ENCODE measurements at regions not wholly inside any gene's neighbourhood (a gene's known extent, or its start where the extent isn't known, plus 50 kb on each side); places are given as distances from the start of the nearest gene placed in this dataset.

DNA sequence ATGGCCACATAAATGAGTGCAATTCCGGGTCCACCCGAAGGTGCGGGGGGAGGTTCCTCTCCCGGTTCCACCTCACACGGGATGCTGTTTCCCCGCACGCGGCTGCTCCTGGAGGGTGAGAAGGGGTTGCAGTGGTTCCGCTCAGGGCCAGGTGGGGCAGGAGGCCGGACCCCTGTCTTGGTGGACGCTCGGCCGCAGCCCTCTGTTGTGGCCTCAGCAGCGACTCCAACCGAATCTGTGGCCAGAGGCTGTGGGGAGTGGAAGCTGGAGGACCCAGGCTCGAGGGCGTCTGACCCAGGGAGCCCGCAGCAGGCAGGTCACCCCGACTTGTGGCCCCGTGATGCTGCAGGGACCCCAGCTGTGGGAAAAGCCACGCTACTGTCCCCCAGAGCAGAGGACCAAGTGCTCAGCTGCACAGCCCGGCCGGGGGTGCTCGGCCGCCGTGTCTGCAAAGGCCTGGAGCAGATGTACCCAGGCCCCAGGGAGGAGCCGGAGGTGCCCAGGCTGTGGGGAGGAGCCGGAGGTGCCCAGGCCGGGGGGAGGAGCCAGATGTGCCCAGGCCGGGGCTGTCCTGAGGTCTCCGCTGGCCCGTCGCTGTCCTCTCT lies 83.9 kb downstream of the RTP5 start:
- Mint-ChIP-seq H3K4me1 (peaks cover 6 to 8% (median 8%) of the 10 kb centered on the region in 3 donors), H3K4me3 (no peak overlapping the region), H3K27ac (no peak overlapping the region), H3K36me3 (peaks cover 16% of the 10 kb centered on the region), H3K9me3 (no peaks in the 10 kb centered on the region), H3K27me3 (no peaks in the 10 kb centered on the region)
- WGBS (ENCODE audit: insufficient coverage), result 94% methylated on average over 33 of the region's 33 CpGs
- POLR2A ChIA-PET, result no interaction called here
- Histone ChIP-seq H3K4me3 (ENCODE audit: control insufficient read depth in 1 of 2, extremely low read depth in 1 of 2, low read length in 1 of 2) (no peak overlapping the region), H3K9me3 (no peaks in the 10 kb centered on the region), H3K4me1 (ENCODE audit: control insufficient read depth in 1 of 2, extremely low read depth in 1 of 2, insufficient read depth in 2 of 2, low read length in 2 of 2) (peaks cover 0 to 8% of the 10 kb centered on the region in 2 experiments), H3K36me3 (ENCODE audit: control insufficient read depth in 2 of 2, extremely low read depth in 1 of 2, insufficient read depth in 1 of 2, low read length in 1 of 2) (peaks cover 0 to 4% of the 10 kb centered on the region in 2 donors), H3K27ac (ENCODE audit: low read length) (no peak overlapping the region), H3K27me3 (replicated peaks in 1 of 2; ENCODE audit: control insufficient read depth in 2 of 2, extremely low read depth in 1 of 2, insufficient read depth in 2 of 2, low read length in 1 of 2) (no peaks in the 10 kb centered on the region)
- CTCF ChIA-PET, result no interaction called here
- DNase-seq (no peak), ATAC-seq (replicated peaks in 1 of 4) (no peak)

DNA sequence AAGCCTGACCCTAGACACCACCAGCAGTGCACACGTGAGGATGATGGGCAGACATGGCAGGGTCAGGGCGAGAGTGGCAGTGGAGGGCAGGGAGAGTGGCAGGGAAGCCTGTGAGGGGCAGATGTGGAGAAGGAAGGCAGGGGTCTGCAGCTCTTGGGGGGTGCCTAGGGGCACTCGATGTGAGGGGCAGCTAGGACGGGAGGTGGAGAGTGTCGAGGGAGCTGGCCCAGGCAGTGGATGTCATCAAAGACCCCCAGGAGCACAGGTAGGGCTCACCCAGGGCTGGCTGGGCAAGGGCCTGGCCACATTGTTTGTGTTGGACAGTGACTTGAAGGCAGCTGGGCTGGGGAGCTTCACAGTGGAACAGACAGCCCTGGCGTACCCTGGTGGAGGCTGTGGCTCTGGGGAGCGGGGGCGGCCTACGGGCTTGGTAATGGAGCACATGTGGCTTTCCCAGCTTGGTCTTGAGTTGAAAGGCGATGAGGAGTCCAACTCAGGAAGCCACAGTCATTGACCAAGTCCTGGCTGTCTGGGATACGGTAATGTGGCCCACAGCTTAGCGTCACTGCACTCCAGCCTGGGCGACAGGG lies 87.1 kb downstream of the RTP5 start:
- Histone ChIP-seq H3K4me1 (ENCODE audit: control insufficient read depth in 1 of 2, extremely low read depth in 1 of 2, insufficient read depth in 2 of 2, low read length in 2 of 2) (no peaks in the 10 kb centered on the region), H3K27me3 (replicated peaks in 1 of 2; ENCODE audit: control insufficient read depth in 2 of 2, extremely low read depth in 1 of 2, insufficient read depth in 2 of 2, low read length in 1 of 2) (no peaks in the 10 kb centered on the region), H3K36me3 (ENCODE audit: control insufficient read depth in 2 of 2, extremely low read depth in 1 of 2, insufficient read depth in 1 of 2, low read length in 1 of 2) (peaks cover 4 to 5% of the 10 kb centered on the region in 2 donors), H3K9me3 (no peaks in the 10 kb centered on the region), H3K4me3 (ENCODE audit: control insufficient read depth in 1 of 2, extremely low read depth in 1 of 2, low read length in 1 of 2) (no peak overlapping the region), H3K27ac (ENCODE audit: low read length) (no peak overlapping the region)
- no peak for ATAC-seq (replicated peaks in 1 of 4)
- no peaks in the 10 kb centered on the region for H3K9me3 Mint-ChIP-seq
- whole genome bisulfite sequencing (ENCODE audit: insufficient coverage), result 91% methylated on average over 13 of the region's 13 CpGs
- POLR2A ChIA-PET, result no interaction called here
- no peak for DNase-seq
- no peaks in the 10 kb centered on the region for H3K27me3 Mint-ChIP-seq
- no peak overlapping the region for H3K27ac Mint-ChIP-seq
- H3K4me1 Mint-ChIP-seq, result peaks cover 0 to 2% (median 0%) of the 10 kb centered on the region in 3 donors
- H3K4me3 Mint-ChIP-seq, result no peak overlapping the region
- CTCF ChIA-PET, result interaction anchor here in 1 of 2 donors (1.0 kb wide), 1 partner anchor 16 kb away, joined by 3 read pairs; no protein-coding TSS in a partner anchor
- peaks cover 30% of the 10 kb centered on the region for H3K36me3 Mint-ChIP-seq

DNA sequence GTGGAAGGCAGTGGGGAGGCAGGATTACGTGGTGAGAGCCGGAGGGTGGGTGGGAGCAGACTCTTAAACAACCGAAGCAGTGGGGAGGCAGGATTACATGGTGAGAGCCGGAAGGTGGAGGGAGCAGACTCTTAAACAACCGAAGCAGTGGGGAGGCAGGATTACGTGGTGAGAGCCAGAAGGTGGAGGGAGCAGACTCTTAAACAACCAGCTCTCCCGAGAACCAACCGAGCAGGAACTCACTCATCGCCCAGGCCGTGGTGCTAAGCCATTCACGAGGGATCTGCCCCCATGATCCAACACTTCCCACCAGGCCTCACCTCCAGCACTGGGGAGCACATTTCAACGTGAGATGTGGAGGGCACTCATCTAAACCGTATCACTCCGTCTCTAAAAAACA lies 87.7 kb downstream of the RTP5 start:
- Mint-ChIP-seq H3K27ac (no peak overlapping the region), H3K9me3 (no peaks in the 10 kb centered on the region), H3K36me3 (peaks cover 31% of the 10 kb centered on the region), H3K4me1 (peaks cover 0 to 5% (median 3%) of the 10 kb centered on the region in 3 donors), H3K4me3 (no peak overlapping the region), H3K27me3 (no peaks in the 10 kb centered on the region)
- DNase-seq, result no peak
- POLR2A ChIA-PET, result no interaction called here
- no peak overlapping the region for H3K4me3 ChIP-seq (ENCODE audit: control insufficient read depth in 1 of 2, extremely low read depth in 1 of 2, low read length in 1 of 2)
- ATAC-seq (replicated peaks in 1 of 4), result no peak
- 93% methylated on average over 13 of the region's 14 CpGs for WGBS (ENCODE audit: insufficient coverage)
- CTCF ChIA-PET, result no interaction called here
- no peaks in the 10 kb centered on the region for H3K27me3 ChIP-seq (replicated peaks in 1 of 2; ENCODE audit: control insufficient read depth in 2 of 2, extremely low read depth in 1 of 2, insufficient read depth in 2 of 2, low read length in 1 of 2)
- no peaks in the 10 kb centered on the region for H3K9me3 ChIP-seq
- peaks cover 4 to 5% of the 10 kb centered on the region in 2 donors for H3K36me3 ChIP-seq (ENCODE audit: control insufficient read depth in 2 of 2, extremely low read depth in 1 of 2, insufficient read depth in 1 of 2, low read length in 1 of 2)
- no peak overlapping the region for H3K27ac ChIP-seq (ENCODE audit: low read length)
- H3K4me1 ChIP-seq (ENCODE audit: control insufficient read depth in 1 of 2, extremely low read depth in 1 of 2, insufficient read depth in 2 of 2, low read length in 2 of 2), result no peaks in the 10 kb centered on the region

DNA sequence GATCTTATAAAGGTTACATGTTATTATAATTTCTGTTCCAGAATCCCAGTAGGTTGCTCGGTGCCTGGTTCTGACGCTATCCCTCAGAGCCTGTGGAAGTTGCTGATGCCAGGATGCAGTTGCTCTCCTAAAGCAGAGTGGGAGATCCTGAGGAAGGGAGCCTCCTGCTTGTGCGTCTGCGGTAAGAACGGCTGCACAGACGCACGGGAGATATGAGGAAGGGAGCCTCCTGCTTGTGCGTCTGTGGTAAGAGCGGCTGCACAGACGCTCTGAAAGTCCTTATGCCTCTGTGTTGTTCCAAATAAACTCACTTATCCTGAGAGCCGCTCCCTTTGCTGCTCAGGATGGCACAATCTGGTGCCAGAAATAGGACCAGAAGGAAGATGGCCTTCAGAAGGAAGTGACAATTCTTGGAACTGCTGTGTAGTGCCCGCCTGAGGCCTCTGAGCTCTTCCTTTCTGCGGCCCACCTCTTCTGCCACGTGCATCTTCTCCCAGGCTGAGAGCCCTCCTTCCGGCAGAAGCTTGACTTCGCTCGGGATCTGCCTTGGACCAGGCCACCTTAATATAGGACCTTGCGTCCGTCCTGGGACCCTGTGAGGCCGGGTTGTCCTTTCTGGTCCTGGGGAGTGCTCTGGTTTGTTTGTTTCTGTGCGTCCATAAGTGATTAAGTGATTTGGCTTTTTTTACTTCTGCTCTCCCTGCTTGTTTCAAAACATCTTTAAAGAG lies 89.5 kb downstream of the RTP5 start:
- no peaks in the 10 kb centered on the region for H3K9me3 ChIP-seq
- H3K36me3 Mint-ChIP-seq, result peaks cover 31% of the 10 kb centered on the region
- H3K4me1 Mint-ChIP-seq, result peaks cover 6 to 15% (median 6%) of the 10 kb centered on the region in 3 donors
- no peak overlapping the region for H3K27ac Mint-ChIP-seq
- ATAC-seq (replicated peaks in 1 of 4), result no peak
- no peak overlapping the region for H3K27ac ChIP-seq (ENCODE audit: low read length)
- no peak overlapping the region for H3K4me3 ChIP-seq (ENCODE audit: control insufficient read depth in 1 of 2, extremely low read depth in 1 of 2, low read length in 1 of 2)
- H3K27me3 Mint-ChIP-seq, result no peaks in the 10 kb centered on the region
- CTCF ChIA-PET, result no interaction called here
- peaks cover 4 to 5% of the 10 kb centered on the region in 2 donors for H3K36me3 ChIP-seq (ENCODE audit: control insufficient read depth in 2 of 2, extremely low read depth in 1 of 2, insufficient read depth in 1 of 2, low read length in 1 of 2)
- no peaks in the 10 kb centered on the region for H3K9me3 Mint-ChIP-seq
- 93% methylated on average over 8 of the region's 21 CpGs for WGBS (ENCODE audit: insufficient coverage)
- POLR2A ChIA-PET, result no interaction called here
- no peaks in the 10 kb centered on the region for H3K27me3 ChIP-seq (replicated peaks in 1 of 2; ENCODE audit: control insufficient read depth in 2 of 2, extremely low read depth in 1 of 2, insufficient read depth in 2 of 2, low read length in 1 of 2)
- no peak overlapping the region for H3K4me3 Mint-ChIP-seq
- H3K4me1 ChIP-seq (ENCODE audit: control insufficient read depth in 1 of 2, extremely low read depth in 1 of 2, insufficient read depth in 2 of 2, low read length in 2 of 2), result no peaks in the 10 kb centered on the region
- DNase-seq, result no peak

DNA sequence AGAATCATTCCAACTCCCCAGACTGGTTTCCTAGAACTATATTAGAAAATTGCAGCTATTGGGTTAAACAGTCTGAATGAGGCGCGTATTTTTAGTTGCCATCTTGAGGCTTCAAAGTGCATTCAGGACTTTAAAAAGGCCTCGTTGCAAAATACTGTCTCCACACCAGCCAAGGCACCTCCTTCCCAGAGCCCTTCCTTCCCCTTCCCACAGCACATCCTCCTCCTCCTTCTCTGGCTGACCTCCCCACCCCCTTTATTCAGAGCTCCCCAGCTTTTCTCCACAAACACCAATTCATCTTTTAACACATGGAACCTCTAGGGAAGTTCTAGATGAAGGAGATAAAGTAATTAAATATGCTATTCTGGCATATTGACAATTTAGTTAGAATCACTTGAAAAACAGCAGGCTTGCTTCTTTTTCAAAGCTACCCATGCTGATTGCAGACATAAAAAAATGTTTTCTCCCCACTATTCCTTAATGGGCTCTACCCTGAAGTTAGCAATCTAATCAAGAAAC lies 90.3 kb downstream of the RTP5 start:
- no peak overlapping the region for H3K27ac ChIP-seq (ENCODE audit: low read length)
- POLR2A ChIA-PET, result no interaction called here
- H3K4me1 Mint-ChIP-seq, result peaks cover 6 to 17% (median 6%) of the 10 kb centered on the region in 3 donors

DNA sequence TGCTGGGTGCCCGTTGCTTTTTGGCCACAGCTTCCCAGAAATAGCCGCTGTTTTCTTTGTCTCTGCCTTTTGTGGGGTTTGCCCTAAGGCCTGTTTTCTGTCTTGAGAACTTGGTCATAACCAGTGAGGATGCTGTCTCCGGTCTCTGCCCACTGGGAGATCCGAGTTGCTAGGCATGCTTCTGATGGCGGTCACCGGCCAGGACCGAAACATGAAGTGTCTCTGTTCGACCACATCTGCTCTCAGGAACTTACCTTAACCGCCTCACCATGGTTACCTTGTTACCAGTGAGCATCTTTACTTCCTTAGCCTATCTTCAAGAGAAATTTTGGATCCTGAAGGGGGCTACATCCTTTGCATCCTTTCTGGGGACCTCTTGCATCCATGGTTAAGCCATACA lies 91.9 kb downstream of the RTP5 start:
- no peak overlapping the region for H3K27ac ChIP-seq (ENCODE audit: low read length)
- no peaks in the 10 kb centered on the region for H3K27me3 ChIP-seq (replicated peaks in 1 of 2; ENCODE audit: control insufficient read depth in 2 of 2, extremely low read depth in 1 of 2, insufficient read depth in 2 of 2, low read length in 1 of 2)
- ATAC-seq (replicated peaks in 1 of 4) (no peak), DNase-seq (no peak)
- peaks cover 4 to 5% of the 10 kb centered on the region in 2 donors for H3K36me3 ChIP-seq (ENCODE audit: control insufficient read depth in 2 of 2, extremely low read depth in 1 of 2, insufficient read depth in 1 of 2, low read length in 1 of 2)
- H3K4me1 Mint-ChIP-seq, result peaks cover 19 to 29% (median 20%) of the 10 kb centered on the region in 3 donors
- H3K4me1 ChIP-seq (ENCODE audit: control insufficient read depth in 1 of 2, extremely low read depth in 1 of 2, insufficient read depth in 2 of 2, low read length in 2 of 2), result peaks cover 7% of the 10 kb centered on the region in 2 experiments
- no peaks in the 10 kb centered on the region for H3K27me3 Mint-ChIP-seq
- POLR2A ChIA-PET, result no interaction called here
- no peak overlapping the region for H3K4me3 Mint-ChIP-seq
- no peaks in the 10 kb centered on the region for H3K9me3 ChIP-seq
- no peak overlapping the region for H3K4me3 ChIP-seq (ENCODE audit: control insufficient read depth in 1 of 2, extremely low read depth in 1 of 2, low read length in 1 of 2)
- WGBS (ENCODE audit: insufficient coverage), result 91% methylated on average over 9 of the region's 9 CpGs
- no peaks in the 10 kb centered on the region for H3K9me3 Mint-ChIP-seq
- H3K36me3 Mint-ChIP-seq, result peaks cover 23% of the 10 kb centered on the region
- CTCF ChIA-PET, result no interaction called here
- H3K27ac Mint-ChIP-seq, result no peak overlapping the region

More for the DNA sequence above, 90.3 kb downstream of the RTP5 start:
- peaks cover 31% of the 10 kb centered on the region for H3K36me3 Mint-ChIP-seq
- DNase-seq, result no peak
- Histone ChIP-seq H3K4me3 (ENCODE audit: control insufficient read depth in 1 of 2, extremely low read depth in 1 of 2, low read length in 1 of 2) (no peak overlapping the region), H3K27me3 (replicated peaks in 1 of 2; ENCODE audit: control insufficient read depth in 2 of 2, extremely low read depth in 1 of 2, insufficient read depth in 2 of 2, low read length in 1 of 2) (no peaks in the 10 kb centered on the region), H3K9me3 (no peaks in the 10 kb centered on the region), H3K4me1 (ENCODE audit: control insufficient read depth in 1 of 2, extremely low read depth in 1 of 2, insufficient read depth in 2 of 2, low read length in 2 of 2) (no peaks in the 10 kb centered on the region), H3K36me3 (ENCODE audit: control insufficient read depth in 2 of 2, extremely low read depth in 1 of 2, insufficient read depth in 1 of 2, low read length in 1 of 2) (peaks cover 4 to 5% of the 10 kb centered on the region in 2 donors)
- no peaks in the 10 kb centered on the region for H3K27me3 Mint-ChIP-seq
- no peaks in the 10 kb centered on the region for H3K9me3 Mint-ChIP-seq
- H3K27ac Mint-ChIP-seq, result no peak overlapping the region
- CTCF ChIA-PET, result no interaction called here
- H3K4me3 Mint-ChIP-seq, result no peak overlapping the region
- ATAC-seq (replicated peaks in 1 of 4), result no peak
- WGBS (ENCODE audit: insufficient coverage), result 83% methylated on average over 3 of the region's 3 CpGs
